ENCODE measurements at regions not wholly inside any gene's neighbourhood (a gene's known extent, or its start where the extent isn't known, plus 50 kb on each side); places are given as distances from the start of the nearest gene placed in this dataset.

- no peak overlapping the region for H2AFZ ChIP-seq (ENCODE audit: low read length)
- H3K9me2 ChIP-seq (replicated peaks; ENCODE audit: low read length): no peaks in the 10 kb centered on the region
- H3K79me2 ChIP-seq (ENCODE audit: low read length): no peaks in the 10 kb centered on the region
- CTCF ChIA-PET: no interaction called here
- ATAC-seq: no peak
- BruUV-seq (replicated peaks): no TSS peak
- intact Hi-C loops (cut with micrococcal nuclease): no loop called here
- H3K27ac ChIP-seq (ENCODE audit: low read length): no peak overlapping the region
- no peak overlapping the region for H3K4me2 ChIP-seq (ENCODE audit: low read length)
- peaks cover 36% of the 10 kb centered on the region for H3K27me3 ChIP-seq (ENCODE audit: low read length)
- no peaks in the 10 kb centered on the region for H4K20me1 ChIP-seq (ENCODE audit: low read length)
- POLR2A ChIA-PET (ENCODE audit: unreplicated experiment): no interaction called here
- H3F3A ChIP-seq (ENCODE audit: low read length, unreplicated experiment): no peaks in the 10 kb centered on the region
- no peak for DNase-seq
- H3K36me3 ChIP-seq (ENCODE audit: low read depth, low read length): no peaks in the 10 kb centered on the region
- H3K9ac ChIP-seq (ENCODE audit: low read length): no peak overlapping the region
- H3K4me1 ChIP-seq (ENCODE audit: insufficient read depth, low read length): no peaks in the 10 kb centered on the region
- TF ChIP-seq EZH2phosphoT487 (IDR thresholded peaks at IDR 0.05; ENCODE audit: borderline replicate concordance, low read length) (no peak), EZH2 (IDR thresholded peaks at IDR 0.05; ENCODE audit: low read length, unreplicated experiment) (no peak)
- no peak overlapping the region for H3K4me3 ChIP-seq (ENCODE audit: low read length)
- H3K9me3 ChIP-seq (ENCODE audit: low read length): no peaks in the 10 kb centered on the region
Measured at GRCh38 chr20:63061771-63062100, 55.0 kb upstream of the BHLHE23 start.

DNA sequence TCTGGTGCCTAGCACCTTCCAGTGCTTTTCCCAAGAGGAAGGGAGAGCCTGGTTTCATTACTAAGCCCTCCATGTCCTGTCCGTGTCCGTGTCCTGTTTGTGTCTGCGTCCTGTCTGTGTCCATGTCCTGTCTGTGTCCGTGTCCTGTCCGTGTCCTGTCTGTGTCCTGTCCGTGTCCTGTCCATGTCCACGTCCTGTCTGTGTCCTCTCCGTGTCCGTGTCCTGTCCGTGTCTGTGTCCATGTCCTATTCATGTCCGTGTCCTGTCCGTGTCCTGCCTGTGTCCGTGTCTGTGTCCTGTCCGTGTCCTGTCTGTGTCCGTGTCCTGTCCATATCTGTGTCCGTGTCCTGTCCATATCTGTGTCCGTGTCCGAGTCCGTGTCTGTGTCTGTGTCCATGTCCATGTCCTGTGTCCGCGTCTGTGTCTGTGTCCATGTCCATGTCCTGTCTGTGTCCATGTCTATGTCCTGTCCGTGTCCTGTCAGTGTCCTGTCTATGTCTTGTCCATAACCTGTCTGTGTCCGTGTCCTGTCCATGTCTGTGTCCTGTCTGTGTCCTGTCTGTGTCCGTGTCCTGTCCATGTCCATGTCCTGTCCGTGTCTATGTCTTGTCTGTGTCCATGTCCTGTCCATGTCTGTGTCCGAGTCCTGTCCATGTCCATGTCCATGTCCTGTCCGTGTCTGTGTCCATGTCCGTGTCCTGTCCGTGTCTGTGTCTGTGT is 54.4 kb upstream of the BHLHE23 start:
- ChIA-PET POLR2A (ENCODE audit: unreplicated experiment) (no interaction called here), CTCF (no interaction called here)
- no peak overlapping the region for H2AFZ ChIP-seq (ENCODE audit: low read length)
- no peaks in the 10 kb centered on the region for H3F3A ChIP-seq (ENCODE audit: low read length, unreplicated experiment)
- intact Hi-C loops (cut with micrococcal nuclease): no loop called here
- ATAC-seq: no peak
- peaks cover 32% of the 10 kb centered on the region for H3K27me3 ChIP-seq (ENCODE audit: low read length)
- H3K36me3 ChIP-seq (ENCODE audit: low read depth, low read length): no peaks in the 10 kb centered on the region
- no peaks in the 10 kb centered on the region for H3K79me2 ChIP-seq (ENCODE audit: low read length)
- H3K9me3 ChIP-seq (ENCODE audit: low read length): no peaks in the 10 kb centered on the region
- no peaks in the 10 kb centered on the region for H4K20me1 ChIP-seq (ENCODE audit: low read length)
- no peak overlapping the region for H3K27ac ChIP-seq (ENCODE audit: low read length)
- no peak for TF ChIP-seq CTCF (conservative IDR thresholded peaks at IDR 0.05; ENCODE audit: low read depth, low read length)
- H3K9me2 ChIP-seq (replicated peaks; ENCODE audit: low read length): no peaks in the 10 kb centered on the region
- no TSS peak for BruUV-seq (replicated peaks)
- DNase-seq: no peak
- H3K4me3 ChIP-seq (ENCODE audit: low read length): no peak overlapping the region
- no peaks in the 10 kb centered on the region; the same call in 1 of the 2 replicates for H3K4me1 ChIP-seq (ENCODE audit: insufficient read depth, low read length)
- H3K9ac ChIP-seq (ENCODE audit: low read length): no peak overlapping the region
- no peak overlapping the region for H3K4me2 ChIP-seq (ENCODE audit: low read length)

DNA sequence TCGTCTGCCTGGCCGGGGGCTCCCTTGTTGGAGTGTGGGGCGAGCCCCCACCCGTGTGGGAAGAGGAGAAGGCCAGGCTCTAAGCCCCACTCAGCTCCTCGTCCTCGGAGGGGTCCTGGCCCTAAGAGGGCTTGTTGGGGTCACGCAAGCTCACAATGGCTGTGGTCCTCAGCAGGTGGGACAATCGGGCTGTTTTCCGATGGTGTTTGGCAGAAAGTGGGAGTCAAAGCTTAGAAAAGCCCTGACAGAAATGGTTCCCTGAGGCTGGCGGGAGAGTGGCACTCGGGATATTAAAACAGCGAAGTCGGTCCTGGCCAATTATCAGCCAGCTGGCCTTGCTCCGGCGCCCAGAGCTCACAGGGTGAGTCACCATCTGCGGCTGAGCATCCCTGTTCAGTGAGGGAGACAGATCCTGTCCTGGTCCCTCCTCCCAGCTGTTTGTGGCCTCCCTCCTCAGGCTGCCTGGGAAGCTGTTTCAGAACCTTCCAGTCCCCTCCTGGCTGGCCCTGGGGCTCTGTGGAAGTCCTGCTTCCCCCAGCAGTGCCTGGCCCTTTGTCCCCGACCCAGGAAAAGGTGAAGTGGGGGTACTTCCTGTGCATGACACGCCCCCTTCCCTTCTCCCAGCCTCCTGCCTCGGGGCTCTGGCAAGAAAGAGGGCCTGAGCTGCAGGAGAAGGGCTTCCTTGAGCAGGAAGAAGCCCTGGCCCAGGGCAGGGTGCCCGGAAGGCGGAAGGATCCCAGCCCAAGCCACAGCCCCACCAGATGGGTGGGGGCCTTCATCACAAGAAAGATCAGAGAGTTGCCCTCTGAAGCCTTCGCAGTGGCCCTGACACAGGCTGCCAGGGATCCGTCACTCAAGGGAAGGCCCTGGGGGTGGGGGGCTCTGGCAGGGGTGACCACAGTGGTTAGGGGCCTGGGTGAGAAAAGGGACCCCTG is 53.6 kb upstream of the BHLHE23 start:
- DNase-seq (peak; percentile 70), ATAC-seq (peak; percentile 89)
- CTCF ChIA-PET: no interaction called here
- no peak overlapping the region for H2AFZ ChIP-seq (ENCODE audit: low read length)
- no peaks in the 10 kb centered on the region; the same call in 1 of the 2 replicates for H3K4me1 ChIP-seq (ENCODE audit: insufficient read depth, low read length)
- no peak overlapping the region for H3K4me2 ChIP-seq (ENCODE audit: low read length)
- POLR2A ChIA-PET (ENCODE audit: unreplicated experiment): no interaction called here
- H3K36me3 ChIP-seq (ENCODE audit: low read depth, low read length): no peaks in the 10 kb centered on the region
- H3K27me3 ChIP-seq (ENCODE audit: low read length): peaks cover 32% of the 10 kb centered on the region
- TF ChIP-seq CTCF (conservative IDR thresholded peaks at IDR 0.05; ENCODE audit: low read depth, low read length) (no peak), EZH2phosphoT487 (IDR thresholded peaks at IDR 0.05; ENCODE audit: borderline replicate concordance, low read length) (no peak), EZH2 (IDR thresholded peaks at IDR 0.05; ENCODE audit: low read length, unreplicated experiment) (no peak)
- H3K9me2 ChIP-seq (replicated peaks; ENCODE audit: low read length): no peaks in the 10 kb centered on the region
- H3K4me3 ChIP-seq (ENCODE audit: low read length): no peak overlapping the region
- no peak overlapping the region for H3K9ac ChIP-seq (ENCODE audit: low read length)
- intact Hi-C loops (cut with micrococcal nuclease): no loop called here
- BruUV-seq (replicated peaks): no TSS peak
- H3K27ac ChIP-seq (ENCODE audit: low read length): no peak overlapping the region
- H3K79me2 ChIP-seq (ENCODE audit: low read length): no peaks in the 10 kb centered on the region
- no peaks in the 10 kb centered on the region for H3K9me3 ChIP-seq (ENCODE audit: low read length)
- no peaks in the 10 kb centered on the region for H4K20me1 ChIP-seq (ENCODE audit: low read length)
- H3F3A ChIP-seq (ENCODE audit: low read length, unreplicated experiment): no peaks in the 10 kb centered on the region

Data from PC-3 (cell line).